ENCODE measurements at regions not wholly inside any gene's neighbourhood (a gene's known extent, or its start where the extent isn't known, plus 50 kb on each side); places are given as distances from the start of the nearest gene placed in this dataset.

DNA sequence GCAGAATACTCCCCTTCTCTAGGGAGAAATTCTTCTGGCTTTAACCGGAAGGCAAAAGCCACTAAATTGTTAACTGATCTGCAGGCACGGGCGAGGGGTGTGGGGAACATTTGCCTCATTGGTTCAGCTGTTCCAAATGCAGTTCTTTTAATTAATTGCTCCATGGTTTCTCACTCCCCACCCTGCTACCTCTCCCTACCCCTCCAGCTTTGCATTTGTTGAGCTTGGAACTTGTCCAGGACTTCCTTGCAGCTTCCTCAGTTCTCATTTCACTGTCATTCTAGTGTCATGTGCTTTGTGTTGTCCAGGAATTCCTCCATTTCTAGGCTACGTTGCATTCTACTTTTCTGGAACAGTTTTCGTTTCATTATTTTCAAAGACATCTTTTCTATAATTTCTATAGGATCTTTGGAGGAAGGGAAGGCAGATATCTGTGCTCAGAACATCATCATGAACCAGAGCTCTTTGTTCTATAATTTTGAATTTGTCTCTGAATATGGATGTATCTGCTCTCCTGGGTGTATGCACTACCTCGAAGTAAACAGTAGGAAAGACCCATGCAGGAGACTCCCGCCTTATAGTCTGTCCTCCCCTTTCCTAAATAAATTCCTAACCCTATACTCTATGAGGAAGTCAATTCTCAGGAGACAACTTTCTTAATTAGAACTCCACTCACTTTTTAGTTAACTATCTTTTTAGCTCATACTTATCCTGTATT lies 132.4 kb upstream of the LMO4 start:
- no peak for DNase-seq

GRCh38 chr1:87197156-87197555 lies 131.5 kb upstream of the LMO4 start:
- no peak for DNase-seq

- DNase-seq, result no peak
Observed at GRCh38 chr1:87197641-87198040, 131.0 kb upstream of the LMO4 start.

- DNase-seq, result no peak
Observed at GRCh38 chr1:87200875-87201638, 127.6 kb upstream of the LMO4 start.

DNA sequence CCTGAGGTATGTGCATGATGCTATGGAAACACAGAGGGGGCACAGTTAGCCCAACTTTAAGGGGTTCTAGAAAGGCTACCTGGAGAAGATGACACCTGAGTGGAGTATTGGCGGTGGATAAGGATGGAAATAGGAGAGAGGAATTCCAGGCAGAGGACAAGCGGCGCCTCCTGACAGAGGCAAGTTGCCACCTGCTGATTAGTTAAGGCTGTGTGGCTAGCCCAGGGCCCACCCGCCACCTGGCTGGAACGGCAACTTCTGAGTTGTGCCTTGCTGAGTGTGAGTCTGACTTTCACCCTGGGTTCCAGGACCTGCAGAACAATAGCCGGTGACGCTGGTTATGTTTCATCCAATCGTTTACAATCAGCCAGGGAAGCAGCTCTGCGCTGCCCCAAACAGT lies 126.9 kb upstream of the LMO4 start:
- DNase-seq, result no peak

- no peak for DNase-seq
Observed at GRCh38 chr1:87202451-87202850, 126.2 kb upstream of the LMO4 start.

DNA sequence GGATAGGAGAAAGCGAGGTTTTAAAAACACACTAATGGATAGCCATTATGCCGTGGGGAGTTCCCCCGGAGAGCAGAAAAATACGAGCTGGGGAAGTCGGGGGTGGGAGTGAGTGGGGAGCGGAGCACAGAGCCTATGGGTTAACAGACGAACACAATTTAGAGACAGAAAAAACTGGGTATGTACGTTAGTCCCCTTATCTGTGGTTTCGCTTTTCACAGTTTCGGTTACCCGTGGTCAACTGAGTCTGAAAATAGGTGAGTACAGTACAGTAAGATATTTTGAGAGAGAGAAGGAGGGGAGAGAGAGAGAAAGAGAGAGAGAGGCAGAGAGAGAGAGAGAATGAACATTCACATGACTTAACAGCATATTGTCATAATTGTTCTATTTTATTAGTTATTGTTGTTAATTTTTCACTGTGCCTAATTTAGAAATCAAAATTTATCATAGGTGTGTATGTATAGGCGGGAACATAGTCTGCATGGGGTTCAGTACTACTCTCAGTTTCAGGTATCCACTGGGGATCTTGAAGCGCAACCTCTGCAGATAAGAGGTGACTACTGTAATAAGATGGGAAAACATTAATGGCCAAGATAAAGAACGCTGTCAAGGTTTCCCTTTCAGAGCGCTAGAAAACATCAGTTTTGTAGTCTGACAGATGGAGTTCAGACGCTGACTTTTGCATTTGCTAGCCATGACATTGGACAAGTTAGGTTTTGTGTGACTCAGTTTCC lies 125.6 kb upstream of the LMO4 start:
- DNase-seq, result no peak

DNA sequence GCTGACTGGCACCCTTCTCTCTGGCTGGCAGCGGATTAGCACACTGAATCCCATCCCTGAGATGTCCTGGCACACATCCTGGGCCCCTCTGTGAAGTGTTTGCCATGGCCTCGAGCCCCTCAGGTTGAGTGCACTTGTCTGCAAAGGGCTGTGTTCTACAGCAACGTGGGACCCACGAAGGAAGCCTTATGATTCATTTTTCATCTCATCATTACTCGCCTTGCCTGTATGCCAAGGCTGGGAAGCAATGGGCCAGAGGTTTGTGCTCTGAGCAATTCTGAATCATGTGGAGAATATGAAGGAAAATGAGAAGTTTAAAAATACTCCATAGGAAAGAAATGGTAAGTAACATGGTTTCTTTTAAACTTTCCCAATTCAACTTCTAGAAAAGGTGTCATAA lies 124.8 kb upstream of the LMO4 start:
- no peak for DNase-seq

- no peak for DNase-seq
Observed at GRCh38 chr1:87204441-87204840, 124.2 kb upstream of the LMO4 start.

DNA sequence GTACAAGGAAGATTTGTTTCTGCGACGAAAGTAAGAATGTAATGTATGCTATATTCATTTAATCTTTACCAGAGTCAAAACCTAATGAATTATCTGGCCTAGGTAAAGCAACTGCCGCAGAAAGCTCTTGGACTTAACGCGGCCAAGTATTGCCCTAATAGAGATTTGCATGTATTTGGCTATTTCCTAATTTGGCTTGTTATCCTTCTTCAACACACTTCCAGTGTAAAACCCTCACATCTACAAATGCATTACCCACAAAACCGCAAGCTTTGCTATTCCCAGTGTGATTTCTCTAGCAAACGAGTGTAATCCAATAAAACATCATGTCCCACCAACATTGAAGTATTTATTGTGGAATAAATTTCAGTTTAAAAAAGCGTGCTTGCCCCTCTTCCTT lies 123.8 kb upstream of the LMO4 start:
- DNase-seq, result no peak

DNA sequence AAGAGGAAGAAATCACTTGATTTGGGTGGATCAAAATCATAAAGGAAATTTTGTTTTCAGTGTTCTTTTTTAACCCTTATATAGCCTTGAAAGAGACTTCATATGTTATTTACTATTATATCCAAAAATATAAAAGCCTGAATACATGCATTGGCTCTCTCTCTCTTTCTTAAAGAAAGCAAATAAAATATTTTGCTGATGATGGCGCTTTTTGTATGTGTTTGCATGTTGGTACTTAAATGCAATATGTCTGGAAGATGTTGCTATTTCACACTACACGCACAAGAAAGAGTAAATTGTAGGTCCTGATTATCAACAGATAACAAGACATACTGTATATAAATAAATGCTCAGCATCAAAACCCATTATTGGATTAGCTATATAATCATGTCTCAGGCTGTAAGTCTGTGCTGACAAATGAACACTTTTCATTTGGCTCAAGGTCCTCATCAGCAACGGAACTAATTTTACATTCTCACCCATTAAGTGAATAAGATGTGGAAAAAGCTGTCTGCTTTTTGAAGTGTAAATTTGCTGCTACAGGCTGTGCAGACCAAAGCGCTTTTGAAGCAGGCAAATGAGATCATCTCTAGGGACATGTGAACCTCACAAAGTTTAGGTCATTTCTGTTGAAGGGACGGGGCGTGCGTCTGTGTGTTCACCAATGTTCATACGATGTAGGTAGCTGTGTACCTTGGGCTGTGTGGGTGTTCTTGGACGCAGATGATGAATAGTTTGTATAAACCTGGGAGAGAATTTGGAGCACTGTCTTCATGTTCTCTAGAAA lies 122.4 kb upstream of the LMO4 start:
- no peak for DNase-seq

GRCh38 chr1:87208080-87208479 lies 120.6 kb upstream of the LMO4 start:
- no peak for DNase-seq

GRCh38 chr1:87208931-87209330 lies 119.7 kb upstream of the LMO4 start:
- no peak for DNase-seq

GRCh38 chr1:87210151-87210550 lies 118.5 kb upstream of the LMO4 start:
- DNase-seq, result no peak

DNA sequence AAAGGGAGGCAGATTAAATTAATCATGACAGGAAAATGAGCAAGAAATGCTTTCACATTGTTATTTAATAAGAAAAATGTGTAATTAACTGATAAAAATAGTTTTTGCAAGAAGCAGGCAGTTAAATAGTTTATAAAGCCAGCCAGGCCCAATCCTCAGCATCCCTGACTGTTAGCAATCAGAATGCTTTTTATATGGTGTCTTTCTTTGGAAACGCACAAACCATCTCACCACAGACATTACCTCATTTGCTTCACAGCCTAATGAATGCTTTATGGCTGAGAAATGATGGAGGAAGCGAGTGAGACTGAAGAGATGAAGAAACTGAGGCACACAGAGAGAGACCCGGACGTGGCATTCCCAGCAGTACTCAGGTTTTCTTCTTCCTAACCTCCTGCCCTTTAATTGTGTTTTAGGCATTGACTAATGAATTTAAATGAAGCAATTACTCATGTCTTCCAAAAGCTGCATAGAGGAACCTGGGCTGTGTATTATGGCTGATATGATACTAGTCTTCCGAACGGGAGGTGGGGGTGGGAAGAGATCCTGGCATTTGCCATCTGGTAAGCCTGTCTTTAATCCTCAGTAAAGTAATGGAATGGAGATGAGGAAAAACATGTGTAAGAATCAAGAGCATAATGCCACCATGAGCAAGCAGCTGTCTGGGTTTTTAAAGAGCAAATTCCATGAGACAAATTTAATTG lies 116.1 kb upstream of the LMO4 start:
- no peak for DNase-seq

DNA sequence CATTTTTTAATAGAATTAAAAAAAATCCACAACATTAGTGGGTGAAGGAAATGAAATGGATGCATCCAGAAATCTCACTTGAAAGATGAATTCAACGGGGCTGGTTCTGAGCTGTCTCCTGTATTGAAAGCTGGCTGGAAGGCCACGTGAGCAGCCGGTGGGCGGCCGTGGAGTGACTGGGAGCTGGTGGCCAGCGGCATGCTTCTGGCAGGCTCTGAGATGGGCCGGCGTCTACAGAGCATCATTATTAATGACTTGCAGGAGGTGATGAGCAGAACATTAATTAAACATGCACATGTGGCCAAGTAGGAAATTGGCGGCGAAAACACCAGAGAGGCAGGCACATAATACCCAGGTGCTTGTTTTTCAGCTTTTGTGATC lies 115.6 kb upstream of the LMO4 start:
- no peak for DNase-seq

DNA sequence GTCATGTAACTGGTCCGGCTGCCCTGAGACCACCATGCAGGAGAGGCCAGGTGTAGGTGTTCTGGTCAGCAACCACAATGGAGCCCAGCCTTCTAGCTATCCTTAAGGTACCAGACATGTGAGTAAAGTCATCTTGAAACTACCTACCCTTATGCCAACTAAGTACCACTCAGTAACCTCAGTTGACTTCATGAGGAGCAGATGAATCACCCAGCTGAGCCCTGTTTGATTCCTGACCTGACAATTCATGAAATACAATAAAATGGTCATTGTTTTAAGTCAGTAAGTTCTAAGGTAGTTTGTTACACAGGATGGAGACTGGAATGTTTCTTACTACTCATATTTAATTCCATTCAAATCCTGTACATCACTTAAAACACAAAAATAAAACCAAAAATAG lies 113.1 kb upstream of the LMO4 start:
- no peak for DNase-seq

DNA sequence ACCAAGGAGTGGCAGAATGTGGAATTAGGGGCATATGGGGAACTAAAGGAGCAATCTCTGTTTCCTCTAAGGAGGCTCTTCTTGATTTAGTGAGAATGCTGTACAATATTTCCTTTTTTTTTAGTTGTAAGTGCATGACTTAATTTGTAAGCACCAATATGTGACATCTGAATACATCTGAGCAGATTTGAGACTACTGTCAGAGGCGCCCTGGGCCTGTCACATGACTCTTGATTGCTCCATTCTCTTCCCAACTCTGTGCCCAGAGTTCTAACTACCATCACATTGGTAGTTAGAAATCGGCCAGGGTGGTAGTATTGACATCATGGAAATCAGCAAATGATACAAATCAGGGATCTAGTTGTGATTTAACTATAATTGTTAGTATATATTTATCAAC lies 110.1 kb upstream of the LMO4 start:
- no peak for DNase-seq

- DNase-seq, result no peak
Observed at GRCh38 chr1:87219141-87219540, 109.5 kb upstream of the LMO4 start.

- no peak for DNase-seq
Observed at GRCh38 chr1:87219626-87220025, 109.1 kb upstream of the LMO4 start.

DNA sequence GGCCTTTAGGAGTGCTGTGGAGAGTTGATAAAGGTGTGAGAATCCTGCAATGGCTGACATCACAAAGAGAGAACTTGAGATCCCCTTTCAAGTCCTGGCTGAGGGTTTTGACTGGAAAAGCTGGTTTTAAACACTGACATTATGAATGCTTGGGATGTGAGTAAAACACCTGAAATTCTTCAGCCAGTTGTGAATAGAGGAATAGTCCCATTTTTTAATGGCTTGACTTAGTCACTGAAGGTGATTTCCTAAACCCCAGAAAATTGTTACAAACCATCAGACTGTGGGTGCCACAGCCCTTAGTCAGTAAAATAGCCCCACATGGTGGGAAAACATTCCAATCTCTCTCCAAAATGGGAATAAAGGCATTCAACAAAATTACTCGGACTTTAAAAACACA lies 107.7 kb upstream of the LMO4 start:
- DNase-seq, result no peak

GRCh38 chr1:87224201-87224600 lies 104.5 kb upstream of the LMO4 start:
- no peak for DNase-seq

GRCh38 chr1:87225171-87225570 lies 103.5 kb upstream of the LMO4 start:
- no peak for DNase-seq

Measured in left hindlimb (tissue), 1 donor.